ENCODE measurements at regions not wholly inside any gene's neighbourhood (a gene's known extent, or its start where the extent isn't known, plus 50 kb on each side); places are given as distances from the start of the nearest gene placed in this dataset.

DNA sequence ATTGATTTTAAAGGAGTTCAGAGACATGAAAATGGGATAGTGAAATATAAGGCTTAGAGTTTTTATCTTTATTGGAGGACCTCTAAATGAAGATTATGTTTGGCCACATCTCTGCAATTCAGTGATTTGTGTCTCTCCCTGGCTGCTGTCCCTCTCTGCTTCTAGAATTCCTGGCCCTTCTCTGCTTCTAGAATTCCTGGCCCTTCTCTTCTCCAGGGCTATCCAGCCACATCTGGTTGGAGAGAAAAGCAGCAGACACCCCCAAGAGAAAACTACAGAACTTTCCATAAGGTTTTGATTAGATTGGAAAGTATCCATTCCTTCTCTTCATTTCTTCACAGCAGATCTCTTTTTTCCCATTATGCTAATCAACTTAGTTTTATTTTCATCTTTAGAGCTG, 135.5 kb downstream of the NPY start:
- no peak overlapping the region for H3K4me2 ChIP-seq (ENCODE audit: extremely low read depth, insufficient read depth, low read length)
- DNase-seq (ENCODE audit: low read depth in 2 of 2) = no peak
- no peaks in the 10 kb centered on the region for H3K36me3 ChIP-seq (ENCODE audit: control insufficient read depth, insufficient read depth, low read length)
- no peak overlapping the region for H3K4me3 ChIP-seq (replicated peaks in 1 of 4; ENCODE audit: control extremely low read depth in 1 of 4, insufficient read depth in 1 of 4, low read depth in 3 of 4, low read length in 4 of 4)
- H2AFZ ChIP-seq (ENCODE audit: low read length) = no peak overlapping the region
- no peaks in the 10 kb centered on the region for H4K20me1 ChIP-seq (ENCODE audit: control insufficient read depth, extremely low read depth, insufficient read depth, low read length)
- no peaks in the 10 kb centered on the region for H3K9me3 ChIP-seq (ENCODE audit: control insufficient read depth, insufficient read depth, low read depth, low read length)
- H3K4me1 ChIP-seq (ENCODE audit: control insufficient read depth, extremely low read depth, insufficient read depth, low read length) = no peaks in the 10 kb centered on the region
- no peak for TF ChIP-seq EZH2 (IDR thresholded peaks at IDR 0.05; ENCODE audit: low read length, missing control alignments)
- TF ChIP-seq, protein P1, sequence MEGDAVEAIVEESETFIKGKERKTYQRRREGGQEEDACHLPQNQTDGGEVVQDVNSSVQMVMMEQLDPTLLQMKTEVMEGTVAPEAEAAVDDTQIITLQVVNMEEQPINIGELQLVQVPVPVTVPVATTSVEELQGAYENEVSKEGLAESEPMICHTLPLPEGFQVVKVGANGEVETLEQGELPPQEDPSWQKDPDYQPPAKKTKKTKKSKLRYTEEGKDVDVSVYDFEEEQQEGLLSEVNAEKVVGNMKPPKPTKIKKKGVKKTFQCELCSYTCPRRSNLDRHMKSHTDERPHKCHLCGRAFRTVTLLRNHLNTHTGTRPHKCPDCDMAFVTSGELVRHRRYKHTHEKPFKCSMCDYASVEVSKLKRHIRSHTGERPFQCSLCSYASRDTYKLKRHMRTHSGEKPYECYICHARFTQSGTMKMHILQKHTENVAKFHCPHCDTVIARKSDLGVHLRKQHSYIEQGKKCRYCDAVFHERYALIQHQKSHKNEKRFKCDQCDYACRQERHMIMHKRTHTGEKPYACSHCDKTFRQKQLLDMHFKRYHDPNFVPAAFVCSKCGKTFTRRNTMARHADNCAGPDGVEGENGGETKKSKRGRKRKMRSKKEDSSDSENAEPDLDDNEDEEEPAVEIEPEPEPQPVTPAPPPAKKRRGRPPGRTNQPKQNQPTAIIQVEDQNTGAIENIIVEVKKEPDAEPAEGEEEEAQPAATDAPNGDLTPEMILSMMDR (conservative IDR thresholded peaks at IDR 0.05 in 1 of 2, IDR thresholded peaks at IDR 0.05 in 1 of 2; ENCODE audit: low read depth in 1 of 2, low read length in 2 of 2) = no peak
- H3K79me2 ChIP-seq (ENCODE audit: control insufficient read depth, insufficient read depth, low read length) = no peaks in the 10 kb centered on the region
- no peaks in the 10 kb centered on the region for H3K27me3 ChIP-seq (ENCODE audit: control insufficient read depth, insufficient read depth, low read length)
- H3K9ac ChIP-seq (ENCODE audit: insufficient read depth, low read length) = no peak overlapping the region
- H3K27ac ChIP-seq (ENCODE audit: insufficient read depth, low read length) = no peak overlapping the region

DNA sequence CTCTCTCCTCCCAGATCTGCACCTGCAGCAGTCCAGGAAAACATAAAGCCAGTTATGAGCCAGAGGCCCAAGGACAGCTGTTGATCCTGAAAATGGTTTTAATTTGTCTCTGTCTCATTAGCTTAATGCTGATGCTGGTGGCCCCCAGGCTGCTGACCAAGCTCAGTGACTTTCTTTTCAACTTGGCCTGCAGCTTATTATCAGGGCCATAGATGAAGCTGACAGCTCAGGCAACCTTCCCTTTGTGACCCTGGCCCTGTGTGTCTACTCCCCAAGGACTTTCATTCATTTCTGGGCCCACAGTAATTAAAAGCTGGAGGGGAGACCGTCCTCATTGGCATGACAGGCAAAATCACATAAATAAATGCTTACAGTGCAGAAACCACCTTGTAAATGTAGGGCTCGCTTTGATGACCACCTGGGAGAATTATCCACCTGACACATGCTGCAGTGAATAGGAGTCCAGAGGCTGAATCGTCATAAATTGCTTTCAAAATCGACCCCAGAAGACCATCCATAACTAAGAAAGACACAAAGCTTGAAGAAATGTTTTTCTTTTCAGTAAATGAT, 138.5 kb downstream of the NPY start:
- no peak overlapping the region for H3K4me2 ChIP-seq (ENCODE audit: extremely low read depth, insufficient read depth, low read length)
- no peak overlapping the region for H3K27ac ChIP-seq (ENCODE audit: insufficient read depth, low read length)
- no peak for DNase-seq (ENCODE audit: low read depth in 2 of 2)
- H3K79me2 ChIP-seq (ENCODE audit: control insufficient read depth, insufficient read depth, low read length) = no peaks in the 10 kb centered on the region
- H4K20me1 ChIP-seq (ENCODE audit: control insufficient read depth, extremely low read depth, insufficient read depth, low read length) = no peaks in the 10 kb centered on the region
- H3K36me3 ChIP-seq (ENCODE audit: control insufficient read depth, insufficient read depth, low read length) = no peaks in the 10 kb centered on the region
- no peaks in the 10 kb centered on the region for H3K4me1 ChIP-seq (ENCODE audit: control insufficient read depth, extremely low read depth, insufficient read depth, low read length)
- TF ChIP-seq, protein P1 (conservative IDR thresholded peaks at IDR 0.05 in 1 of 2, IDR thresholded peaks at IDR 0.05 in 1 of 2; ENCODE audit: low read depth in 1 of 2, low read length in 2 of 2) = no peak
- no peak for TF ChIP-seq EZH2 (IDR thresholded peaks at IDR 0.05; ENCODE audit: low read length, missing control alignments)
- no peaks in the 10 kb centered on the region for H3K9me3 ChIP-seq (ENCODE audit: control insufficient read depth, insufficient read depth, low read depth, low read length)
- H2AFZ ChIP-seq (ENCODE audit: low read length) = no peak overlapping the region
- H3K27me3 ChIP-seq (ENCODE audit: control insufficient read depth, insufficient read depth, low read length) = no peaks in the 10 kb centered on the region
- no peak overlapping the region for H3K9ac ChIP-seq (ENCODE audit: insufficient read depth, low read length)
- no peak overlapping the region for H3K4me3 ChIP-seq (replicated peaks in 1 of 4; ENCODE audit: control extremely low read depth in 1 of 4, insufficient read depth in 1 of 4, low read depth in 3 of 4, low read length in 4 of 4)

DNA sequence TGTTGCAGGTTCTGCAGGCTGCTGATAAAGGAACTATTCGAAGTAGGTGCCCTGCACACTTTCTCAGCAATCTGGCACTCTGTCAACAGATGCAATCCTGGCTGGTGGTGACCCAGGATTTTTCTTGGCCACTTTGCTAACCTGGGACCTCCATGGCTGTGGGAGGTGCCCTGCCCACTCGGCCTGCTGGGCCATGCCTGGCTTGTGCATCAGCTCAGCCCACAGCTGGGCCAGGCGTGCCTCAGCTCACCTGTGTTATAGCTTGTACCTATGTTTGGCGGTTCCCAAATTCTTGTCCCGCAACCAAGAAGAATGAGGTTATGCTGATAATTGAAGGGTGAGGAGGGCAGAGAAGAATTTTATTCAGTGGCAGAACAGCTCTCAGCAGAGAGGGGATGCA, 141.7 kb downstream of the NPY start:
- Histone ChIP-seq H4K20me1 (ENCODE audit: control insufficient read depth, extremely low read depth, insufficient read depth, low read length) (no peaks in the 10 kb centered on the region), H3K4me2 (ENCODE audit: extremely low read depth, insufficient read depth, low read length) (no peak overlapping the region), H3K9ac (ENCODE audit: insufficient read depth, low read length) (no peak overlapping the region), H3K79me2 (ENCODE audit: control insufficient read depth, insufficient read depth, low read length) (no peaks in the 10 kb centered on the region), H3K27ac (ENCODE audit: insufficient read depth, low read length) (no peak overlapping the region), H3K4me1 (ENCODE audit: control insufficient read depth, extremely low read depth, insufficient read depth, low read length) (no peaks in the 10 kb centered on the region), H3K9me3 (ENCODE audit: control insufficient read depth, insufficient read depth, low read depth, low read length) (no peaks in the 10 kb centered on the region), H3K36me3 (ENCODE audit: control insufficient read depth, insufficient read depth, low read length) (no peaks in the 10 kb centered on the region), H2AFZ (ENCODE audit: low read length) (no peak overlapping the region), H3K27me3 (ENCODE audit: control insufficient read depth, insufficient read depth, low read length) (no peaks in the 10 kb centered on the region), H3K4me3 (replicated peaks in 1 of 4; ENCODE audit: control extremely low read depth in 1 of 4, insufficient read depth in 1 of 4, low read depth in 3 of 4, low read length in 4 of 4) (no peak overlapping the region)
- DNase-seq (ENCODE audit: low read depth in 2 of 2) = no peak
- TF ChIP-seq, protein P1 (conservative IDR thresholded peaks at IDR 0.05 in 1 of 2, IDR thresholded peaks at IDR 0.05 in 1 of 2; ENCODE audit: low read depth in 1 of 2, low read length in 2 of 2) = no peak
- TF ChIP-seq EZH2 (IDR thresholded peaks at IDR 0.05; ENCODE audit: low read length, missing control alignments) = no peak

Measured in fibroblast of lung (primary cell).